ENCODE measurements at regions not wholly inside any gene's neighbourhood (a gene's known extent, or its start where the extent isn't known, plus 50 kb on each side); places are given as distances from the start of the nearest gene placed in this dataset.

DNA sequence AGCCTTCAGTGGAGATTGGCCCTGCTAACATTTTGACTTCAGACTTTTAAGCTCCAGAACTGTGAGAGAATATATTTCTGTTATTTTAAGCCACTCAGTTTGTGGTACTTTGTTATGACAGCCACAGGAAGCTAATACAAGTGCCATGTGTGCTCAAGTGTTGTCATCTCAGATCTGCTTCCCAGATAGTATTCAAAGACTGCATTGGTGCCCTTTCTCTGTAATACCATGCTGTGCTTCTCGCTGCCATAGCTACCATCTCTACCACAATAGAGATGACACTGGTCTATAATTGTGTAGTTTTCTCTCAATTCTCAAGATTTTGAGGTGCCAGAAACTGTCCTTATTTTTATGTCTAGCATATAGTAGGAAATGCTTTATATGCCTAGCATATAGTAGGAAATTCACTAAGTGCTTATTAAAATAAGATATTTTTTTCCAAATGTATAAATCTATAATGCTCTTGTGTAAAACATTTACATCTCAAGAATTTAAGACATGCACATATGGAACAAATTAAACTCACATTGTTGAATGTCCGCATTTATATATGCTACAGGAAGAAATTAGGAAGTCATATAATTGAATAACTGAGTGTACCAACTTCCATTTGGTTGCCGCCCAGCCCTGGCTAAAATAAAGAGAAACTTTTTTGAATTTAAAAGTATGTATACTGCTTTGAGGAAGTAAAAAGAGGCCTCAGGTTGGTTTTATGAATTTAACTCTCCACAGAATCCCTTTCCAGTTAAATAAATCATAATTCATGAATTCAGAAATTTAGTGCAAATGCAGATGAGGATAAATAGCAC lies 77.6 kb downstream of the TPBG start:
- Histone ChIP-seq H3K4me1 (no peaks in the 10 kb centered on the region), H3K4me3 (no peak overlapping the region), H3K9me3 (no peaks in the 10 kb centered on the region), H3K36me3 (no peaks in the 10 kb centered on the region), H3K27me3 (no peaks in the 10 kb centered on the region), H3K27ac (no peak overlapping the region)
- TF ChIP-seq EP300 (IDR thresholded peaks at IDR 0.05) (no peak), POLR2A (IDR thresholded peaks at IDR 0.05) (no peak), POLR2AphosphoS5 (IDR thresholded peaks at IDR 0.05) (no peak)
- TF ChIP-seq, protein P1, sequence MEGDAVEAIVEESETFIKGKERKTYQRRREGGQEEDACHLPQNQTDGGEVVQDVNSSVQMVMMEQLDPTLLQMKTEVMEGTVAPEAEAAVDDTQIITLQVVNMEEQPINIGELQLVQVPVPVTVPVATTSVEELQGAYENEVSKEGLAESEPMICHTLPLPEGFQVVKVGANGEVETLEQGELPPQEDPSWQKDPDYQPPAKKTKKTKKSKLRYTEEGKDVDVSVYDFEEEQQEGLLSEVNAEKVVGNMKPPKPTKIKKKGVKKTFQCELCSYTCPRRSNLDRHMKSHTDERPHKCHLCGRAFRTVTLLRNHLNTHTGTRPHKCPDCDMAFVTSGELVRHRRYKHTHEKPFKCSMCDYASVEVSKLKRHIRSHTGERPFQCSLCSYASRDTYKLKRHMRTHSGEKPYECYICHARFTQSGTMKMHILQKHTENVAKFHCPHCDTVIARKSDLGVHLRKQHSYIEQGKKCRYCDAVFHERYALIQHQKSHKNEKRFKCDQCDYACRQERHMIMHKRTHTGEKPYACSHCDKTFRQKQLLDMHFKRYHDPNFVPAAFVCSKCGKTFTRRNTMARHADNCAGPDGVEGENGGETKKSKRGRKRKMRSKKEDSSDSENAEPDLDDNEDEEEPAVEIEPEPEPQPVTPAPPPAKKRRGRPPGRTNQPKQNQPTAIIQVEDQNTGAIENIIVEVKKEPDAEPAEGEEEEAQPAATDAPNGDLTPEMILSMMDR (IDR thresholded peaks at IDR 0.05) = no peak
- 74% methylated on average over 3 of the region's 3 CpGs for WGBS
- DNase-seq (ENCODE audit: low spot score in 2 of 2) = no peak

DNA sequence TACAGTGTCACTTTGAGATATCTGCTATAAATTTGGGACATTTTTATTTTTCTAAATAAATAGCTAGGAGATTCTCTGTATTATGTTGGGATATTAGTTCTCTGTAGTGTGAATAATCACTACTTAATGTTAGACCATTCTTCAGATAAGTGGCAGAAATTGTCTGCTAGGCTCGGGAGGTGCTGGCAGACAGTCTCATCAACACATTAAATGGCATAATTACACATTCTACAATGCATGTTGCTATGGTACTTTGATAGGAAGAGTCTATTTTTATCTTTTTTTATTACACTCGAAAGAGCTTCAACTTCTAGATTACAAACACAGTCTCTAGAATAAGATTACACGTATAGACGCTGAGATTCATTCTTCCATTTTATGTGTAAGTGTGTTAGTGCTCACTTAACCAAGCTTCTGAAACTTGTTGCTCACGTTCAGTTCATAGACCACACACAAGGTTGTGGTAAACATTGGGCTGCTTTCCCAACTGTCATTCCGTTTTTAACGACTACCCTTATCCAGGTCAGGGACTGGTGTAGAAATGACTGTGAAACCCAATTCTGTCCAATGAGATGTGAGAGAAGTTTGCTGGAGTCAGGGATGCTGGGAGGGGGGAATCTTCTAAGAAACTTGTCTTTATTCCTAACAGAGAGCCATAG lies 78.6 kb downstream of the TPBG start:
- TF ChIP-seq POLR2AphosphoS5 (IDR thresholded peaks at IDR 0.05) (no peak), POLR2A (IDR thresholded peaks at IDR 0.05) (no peak), EP300 (IDR thresholded peaks at IDR 0.05) (no peak)
- TF ChIP-seq, protein P1 (IDR thresholded peaks at IDR 0.05) = no peak
- DNase-seq (ENCODE audit: low spot score in 2 of 2) = no peak
- H3K27me3 ChIP-seq = no peaks in the 10 kb centered on the region
- H3K36me3 ChIP-seq = no peaks in the 10 kb centered on the region
- no peak overlapping the region for H3K4me3 ChIP-seq
- H3K4me1 ChIP-seq = no peaks in the 10 kb centered on the region
- WGBS = 76% methylated on average over 7 of the region's 7 CpGs
- no peak overlapping the region for H3K27ac ChIP-seq
- H3K9me3 ChIP-seq = no peaks in the 10 kb centered on the region

DNA sequence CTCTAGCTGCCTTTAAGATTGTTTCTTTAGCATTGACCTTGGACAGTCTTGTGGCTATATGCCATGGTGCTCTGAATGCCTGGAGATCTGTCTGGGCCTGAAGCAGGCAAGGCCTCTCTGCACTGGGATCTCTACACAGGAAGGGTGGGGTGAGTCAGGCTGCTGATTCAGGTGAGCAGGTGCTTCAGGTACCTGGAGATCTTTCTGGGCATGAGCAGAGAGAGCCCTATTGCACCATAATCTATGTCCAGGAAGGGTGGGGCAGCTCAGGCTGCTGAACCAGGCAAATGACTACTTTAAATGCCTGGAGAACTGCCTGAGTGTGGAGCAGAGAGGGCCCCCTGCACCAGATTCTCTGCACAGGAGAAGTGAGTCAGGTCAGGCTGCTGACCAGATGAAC lies 94.5 kb downstream of the TPBG start:
- no peak overlapping the region for H3K27ac ChIP-seq
- H3K36me3 ChIP-seq = no peaks in the 10 kb centered on the region

DNA sequence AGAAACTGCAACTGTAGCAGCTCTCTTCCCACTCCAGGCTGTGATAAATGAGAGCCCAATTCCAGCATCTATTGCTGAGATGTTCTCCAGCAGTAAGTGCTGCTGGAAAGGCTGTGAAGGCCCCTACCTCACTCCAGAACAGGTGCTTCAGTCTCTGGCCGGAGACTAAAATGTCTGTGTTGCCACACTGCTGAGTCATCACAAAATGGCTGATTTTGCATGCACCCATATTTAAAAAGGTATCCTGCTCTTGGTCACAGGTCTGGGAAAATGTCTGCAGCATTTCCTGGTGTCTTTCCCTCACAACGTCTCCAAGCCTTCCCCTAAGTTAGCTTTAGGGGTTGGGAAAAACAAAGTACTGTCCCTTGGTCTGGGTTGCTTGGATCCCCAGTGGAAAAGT lies 95.1 kb downstream of the TPBG start:
- WGBS = 96% methylated on average over 2 of the region's 2 CpGs
- H3K36me3 ChIP-seq = no peaks in the 10 kb centered on the region
- TF ChIP-seq, protein P1 (IDR thresholded peaks at IDR 0.05) = no peak
- TF ChIP-seq EP300 (IDR thresholded peaks at IDR 0.05) (no peak), POLR2AphosphoS5 (IDR thresholded peaks at IDR 0.05) (no peak), POLR2A (IDR thresholded peaks at IDR 0.05) (no peak)

More for the DNA sequence above, 94.5 kb downstream of the TPBG start:
- no peaks in the 10 kb centered on the region for H3K27me3 ChIP-seq
- no peaks in the 10 kb centered on the region for H3K4me1 ChIP-seq
- peaks cover 15% of the 10 kb centered on the region for H3K9me3 ChIP-seq
- H3K4me3 ChIP-seq = no peak overlapping the region
- no peak for DNase-seq (ENCODE audit: low spot score in 2 of 2)
- TF ChIP-seq POLR2A (IDR thresholded peaks at IDR 0.05) = no peak
- TF ChIP-seq, protein P1 (IDR thresholded peaks at IDR 0.05) = no peak
- TF ChIP-seq POLR2AphosphoS5 (IDR thresholded peaks at IDR 0.05) = no peak
- no peak for TF ChIP-seq EP300 (IDR thresholded peaks at IDR 0.05)

DNA sequence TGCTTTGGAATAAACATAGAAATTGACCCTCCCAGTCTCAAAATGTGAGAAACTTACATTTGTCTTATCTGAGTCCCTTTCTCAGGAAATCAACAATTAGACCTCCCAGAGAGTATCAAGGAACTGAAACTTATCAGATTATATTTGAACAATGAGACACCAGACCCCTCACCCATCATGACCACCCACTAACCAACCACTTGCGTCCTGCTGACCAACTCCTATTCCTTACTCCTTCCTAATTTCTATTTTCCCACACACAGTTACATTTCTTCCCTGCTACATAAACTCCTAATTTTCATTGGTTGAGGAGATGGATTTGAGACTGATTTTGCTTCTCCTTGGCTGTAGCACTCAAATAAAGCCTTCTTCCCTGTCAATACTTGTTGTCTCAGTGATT lies 97.9 kb downstream of the TPBG start:
- no peaks in the 10 kb centered on the region for H3K36me3 ChIP-seq
- peaks cover 8% of the 10 kb centered on the region for H3K9me3 ChIP-seq
- H3K27ac ChIP-seq = no peak overlapping the region
- 92% methylated on average over 1 of the region's 1 CpG for WGBS
- TF ChIP-seq, protein P1 (IDR thresholded peaks at IDR 0.05) = no peak
- no peak for TF ChIP-seq POLR2AphosphoS5 (IDR thresholded peaks at IDR 0.05)
- DNase-seq (ENCODE audit: low spot score in 2 of 2) = no peak
- no peak overlapping the region for H3K4me3 ChIP-seq
- no peaks in the 10 kb centered on the region for H3K27me3 ChIP-seq
- H3K4me1 ChIP-seq = no peaks in the 10 kb centered on the region

More for the DNA sequence above, 95.1 kb downstream of the TPBG start:
- Histone ChIP-seq H3K27me3 (no peaks in the 10 kb centered on the region), H3K9me3 (peaks cover 15% of the 10 kb centered on the region), H3K4me1 (no peaks in the 10 kb centered on the region), H3K27ac (no peak overlapping the region), H3K4me3 (no peak overlapping the region)
- no peak for DNase-seq (ENCODE audit: low spot score in 2 of 2)

Measured in suprapubic skin (tissue), 4 donors.